PC-3 (cell line): ENCODE measurements at regions not wholly inside any gene's neighbourhood (a gene's known extent, or its start where the extent isn't known, plus 50 kb on each side); places are given as distances from the start of the nearest gene placed in this dataset.

Source experiments
- CTCF ChIP-seq: fragments of 300-600 bp; sonication (generic); conservative IDR thresholded peaks from 2 replicates; pipeline ENCODE4 v1.5.1; 2017; ENCODE audit warnings: antibody characterized with exemption, low read depth, mild to moderate bottlenecking, low read length
- EZH2 ChIP-seq: fragments of 300-600 bp; sonication (generic); IDR thresholded peaks from one replicate; pipeline ENCODE4 v1.6.1; 2017; ENCODE audit warnings: antibody characterized with exemption, mild to moderate bottlenecking, low read length; ENCODE audit not compliant: unreplicated experiment
- EZH2phosphoT487 ChIP-seq: fragments of 300-600 bp; sonication (generic); IDR thresholded peaks from 2 replicates; pipeline ENCODE4 v1.6.1; 2018; ENCODE audit warnings: mild to moderate bottlenecking, antibody characterized with exemption, low read length, borderline replicate concordance

- TF ChIP-seq EZH2phosphoT487 = no peak
- peak; percentile 91 for TF ChIP-seq CTCF
- no peak for TF ChIP-seq EZH2
These were observed 455.3 kb downstream of the REEP3 start for GRCh38 chr10:63976538-63976937.
